H1 (cell line): ENCODE measurements at regions not wholly inside any gene's neighbourhood (a gene's known extent, or its start where the extent isn't known, plus 50 kb on each side); places are given as distances from the start of the nearest gene placed in this dataset.

Experiments used
- CTCF ChIA-PET: fragments of 300-600 bp; sonication (Branson Sonifier 250); formaldehyde crosslinking; loops from one replicate; lab custom pipeline; 2021; ENCODE audit not compliant: partially characterized antibody; lab: Charles Lee
- POLR2A ChIA-PET: fragments of 300-600 bp; sonication (Branson Sonifier 250); formaldehyde crosslinking; loops from one replicate; lab custom pipeline; 2021; ENCODE audit warnings: inconsistent platforms; ENCODE audit not compliant: partially characterized antibody; lab: Charles Lee
- DNase-seq, 2 experiments: peaks; one replicate each; pipeline versions ENCODE4 v3.0.0 to v3.0.0-alpha.2; 2010 to 2022; ENCODE audit warnings: low spot score in 2 of 2, low read depth in 1 of 2, mixed read lengths in 1 of 2
- FAIRE-seq: peaks from 2 replicates; lab custom pipeline; 2011; peaks lifted over from hg19 to GRCh38; lab: Jason Lieb, UNC
- H2AFZ ChIP-seq: 2 replicates; pipeline ENCODE4 v1.8.1; 2012; ENCODE audit warnings: low read length, inconsistent platforms
- H2AK5ac ChIP-seq: 2 replicates; pipeline ENCODE4 v1.6.1; 2013; ENCODE audit warnings: low read depth, low read length
- H2BK120ac ChIP-seq: replicated peaks from 2 replicates; pipeline ENCODE3; 2013; ENCODE audit warnings: low read depth, low read length, inconsistent platforms
- H2BK12ac ChIP-seq: 2 replicates; pipeline ENCODE4 v1.6.1; 2013; ENCODE audit warnings: low read depth, low read length
- H2BK15ac ChIP-seq: 2 replicates; pipeline ENCODE4 v1.6.1; 2013; ENCODE audit warnings: low read length
- H2BK20ac ChIP-seq: 2 replicates; pipeline ENCODE4 v1.6.1; 2013; ENCODE audit warnings: low read length
- H2BK5ac ChIP-seq: 2 replicates; pipeline ENCODE4 v1.6.1; 2013; ENCODE audit warnings: low read depth, low read length
- H3K14ac ChIP-seq: 2 replicates; pipeline ENCODE4 v1.6.1; 2013; ENCODE audit warnings: inconsistent platforms; ENCODE audit not compliant: insufficient read length
- H3K18ac ChIP-seq: 2 replicates; pipeline ENCODE4 v1.6.1; 2013; ENCODE audit warnings: low read length; ENCODE audit errors: extremely low read depth
- H3K23ac ChIP-seq: 2 replicates; pipeline ENCODE4 v1.6.1; 2013; ENCODE audit warnings: inconsistent platforms; ENCODE audit not compliant: insufficient read length
- H3K23me2 ChIP-seq: 2 replicates; pipeline ENCODE4 v1.6.1; 2013; ENCODE audit warnings: low read depth, low read length
- H3K27ac ChIP-seq: 2 replicates; pipeline ENCODE4 v1.6.1; 2011; ENCODE audit warnings: low read depth, low read length, inconsistent platforms
- H3K27me3 ChIP-seq, 4 experiments: replicated peaks in 1 of 4; 1 replicate in 1 of 4; 2 replicates in 3 of 4; pipeline versions ENCODE4 v1.6.1 to v1.8.1; 2011 to 2013; ENCODE audit warnings: low read length in 3 of 4, mild to moderate bottlenecking in 3 of 4, inconsistent platforms in 2 of 4, mixed read lengths in 2 of 4, moderate library complexity in 1 of 4; ENCODE audit not compliant: control insufficient read depth in 3 of 4, insufficient read depth in 3 of 4; ENCODE audit errors: extremely low read depth in 1 of 4
- H3K36me3 ChIP-seq, 4 experiments: 2 replicates each; pipeline versions ENCODE4 v1.6.1 to v1.8.1; 2011 to 2013; ENCODE audit warnings: mild to moderate bottlenecking in 4 of 4, low read length in 3 of 4, moderate library complexity in 2 of 4, control low read depth in 1 of 4, inconsistent platforms in 1 of 4; ENCODE audit not compliant: insufficient read depth in 4 of 4, control insufficient read depth in 2 of 4
- H3K4ac ChIP-seq: replicated peaks from 2 replicates; pipeline ENCODE3; 2013; ENCODE audit warnings: low read length, low read depth, mixed read lengths, inconsistent platforms; ENCODE audit not compliant: insufficient read length
- H3K4me1 ChIP-seq, 4 experiments: replicated peaks in 1 of 4; 1 replicate in 1 of 4; 2 replicates in 3 of 4; pipeline versions ENCODE4 v1.6.1 to v1.8.1; 2011 to 2013; ENCODE audit warnings: low read length in 3 of 4, inconsistent platforms in 2 of 4, mixed read lengths in 1 of 4; ENCODE audit not compliant: insufficient read depth in 4 of 4, control insufficient read depth in 3 of 4
- H3K4me2 ChIP-seq, 2 experiments: 2 replicates each; pipeline versions ENCODE4 v1.6.1 to v1.8.1; 2011 to 2013; ENCODE audit warnings: low read depth in 2 of 2, low read length in 2 of 2, control low read depth in 1 of 2, inconsistent platforms in 1 of 2, mild to moderate bottlenecking in 1 of 2; ENCODE audit not compliant: insufficient read depth in 1 of 2
- H3K4me3 ChIP-seq, 4 experiments: fragments of 200-600, 300-600 bp in 1 of 4; sonication (generic), shearing (Covaris generic), sonication (Bioruptor Twin) in 1 of 4; 2 replicates each; pipeline versions ENCODE4 v1.5.1 to v1.8.1; 2011 to 2016; ENCODE audit warnings: low read length in 4 of 4, low read depth in 3 of 4, control low read depth in 2 of 4, inconsistent platforms in 2 of 4, mild to moderate bottlenecking in 2 of 4, mixed read lengths in 1 of 4, moderate library complexity in 1 of 4; ENCODE audit not compliant: insufficient read depth in 2 of 4; ENCODE audit errors: extremely low read depth in 1 of 4
- H3K56ac ChIP-seq: replicated peaks from 2 replicates; pipeline ENCODE3; 2013; ENCODE audit warnings: low read depth, mild to moderate bottlenecking, mixed read lengths, low read length, inconsistent platforms; ENCODE audit not compliant: insufficient read length
- H3K79me1 ChIP-seq: 2 replicates; pipeline ENCODE4 v1.6.1; 2013; ENCODE audit warnings: low read depth, low read length, control low read depth
- H3K79me2 ChIP-seq, 2 experiments: 2 replicates each; pipeline versions ENCODE4 v1.6.1 to v1.8.1; 2012 to 2013; ENCODE audit warnings: low read length in 2 of 2, mild to moderate bottlenecking in 2 of 2, inconsistent platforms in 1 of 2; ENCODE audit not compliant: insufficient read depth in 2 of 2, control insufficient read depth in 1 of 2
- H3K9ac ChIP-seq, 4 experiments: replicated peaks in 1 of 4; 1 replicate in 1 of 4; 2 replicates in 3 of 4; pipeline versions ENCODE4 v1.6.1 to v1.8.1; 2011 to 2013; ENCODE audit warnings: low read depth in 3 of 4, low read length in 3 of 4, control low read depth in 2 of 4, mild to moderate bottlenecking in 2 of 4, moderate library complexity in 2 of 4, inconsistent platforms in 1 of 4; ENCODE audit errors: extremely low read depth in 1 of 4
- H3K9me3 ChIP-seq, 2 experiments: 2 replicates each; pipeline versions ENCODE4 v1.6.1 to v1.8.1; 2012 to 2013; ENCODE audit warnings: mild to moderate bottlenecking in 2 of 2, moderate library complexity in 2 of 2, control low read depth in 1 of 2, inconsistent platforms in 1 of 2, low read depth in 1 of 2, low read length in 1 of 2, mixed read lengths in 1 of 2; ENCODE audit not compliant: insufficient read depth in 2 of 2
- H4K20me1 ChIP-seq, 2 experiments: replicated peaks in 1 of 2; 2 replicates each; pipeline versions ENCODE3 to v1.8.1; 2011 to 2013; ENCODE audit warnings: inconsistent platforms in 2 of 2, low read length in 2 of 2, mild to moderate bottlenecking in 1 of 2; ENCODE audit not compliant: insufficient read depth in 2 of 2, control insufficient read depth in 1 of 2
- H4K5ac ChIP-seq: 2 replicates; pipeline ENCODE4 v1.6.1; 2013; ENCODE audit warnings: low read length, low read depth, mixed read lengths, inconsistent platforms; ENCODE audit not compliant: insufficient read length
- H4K8ac ChIP-seq: 2 replicates; pipeline ENCODE4 v1.8.0; 2013; ENCODE audit warnings: mild to moderate bottlenecking, moderate library complexity, low read length, inconsistent platforms; ENCODE audit not compliant: insufficient read depth; ENCODE audit errors: extremely low read depth
- H4K91ac ChIP-seq: replicated peaks from 2 replicates; pipeline ENCODE3; 2013; ENCODE audit warnings: low read length, mixed read lengths, inconsistent platforms; ENCODE audit not compliant: insufficient read length
- BCL11A ChIP-seq, 2 experiments: IDR thresholded peaks; one replicate each; pipeline ENCODE4 v1.6.1; 2011; ENCODE audit warnings: low read depth in 2 of 2, low read length in 2 of 2, mild to moderate bottlenecking in 2 of 2
- GTF2F1 ChIP-seq: IDR thresholded peaks from 2 replicates; pipeline ENCODE4 v1.6.1; 2012; ENCODE audit warnings: low read depth, low read length, improper control_type of control experiment, borderline replicate concordance
- SIRT6 ChIP-seq: IDR thresholded peaks from one replicate; pipeline ENCODE4 v1.7.1; 2012; ENCODE audit warnings: low read length, inconsistent platforms
- SP1 ChIP-seq: IDR thresholded peaks from 2 replicates; pipeline ENCODE4 v1.6.1; 2011; ENCODE audit warnings: low read depth, low read length
- WGBS, 2 experiments: shearing (Covaris generic) in 1 of 2; methylation state at CpG; one replicate each; pipeline versions ENCODE4 v1.1.6 to v1.1.7; 2013 to 2015; ENCODE audit warnings: low lambda C conversion rate in 2 of 2, mixed read lengths in 2 of 2, inconsistent platforms in 1 of 2, low coverage in 1 of 2, missing lambda C conversion rate in 1 of 2; ENCODE audit not compliant: insufficient replicate concordance in 2 of 2, insufficient coverage in 1 of 2, insufficient read length in 1 of 2; ENCODE audit errors: extremely low coverage in 1 of 2, missing lambda C conversion rate in 1 of 2; 5-methylcytosine and 5-hydroxymethylcytosine counted together

- H3K4me3 ChIP-seq: no peak overlapping the region
- H2BK5ac ChIP-seq: no peak overlapping the region
- H2AK5ac ChIP-seq: no peak overlapping the region
- no peak overlapping the region for H2BK120ac ChIP-seq
- no peak overlapping the region for H3K9ac ChIP-seq
- no peaks in the 10 kb centered on the region for H4K20me1 ChIP-seq
- no peaks in the 10 kb centered on the region for H3K79me2 ChIP-seq
- no peak overlapping the region for H4K5ac ChIP-seq
- H3K18ac ChIP-seq: no peak overlapping the region
- H3K9me3 ChIP-seq: no peaks in the 10 kb centered on the region; a peak in 1 of 4 replicates
- no peaks in the 10 kb centered on the region for H3K36me3 ChIP-seq
- no peaks in the 10 kb centered on the region for H3K23me2 ChIP-seq
- FAIRE-seq: no peak
- H3K27me3 ChIP-seq: no peaks in the 10 kb centered on the region
- H2BK15ac ChIP-seq: no peak overlapping the region
- no peak overlapping the region for H3K23ac ChIP-seq
- TF ChIP-seq BCL11A (IDR thresholded peaks at IDR 0.05; ENCODE audit: low read depth in 2 of 2, low read length in 2 of 2) (no peak), GTF2F1 (no peak), SIRT6 (no peak), SP1 (no peak)
- no peak overlapping the region for H3K4ac ChIP-seq
- no peak overlapping the region for H4K8ac ChIP-seq
- no peak overlapping the region for H3K14ac ChIP-seq
- no peaks in the 10 kb centered on the region for H3K79me1 ChIP-seq
- POLR2A ChIA-PET: interaction anchor here (1.1 kb wide), 1 partner anchor 21 kb away, joined by 3 read pairs; no protein-coding TSS in a partner anchor
- H3K4me1 ChIP-seq: no peaks in the 10 kb centered on the region
- no peak overlapping the region for H3K56ac ChIP-seq
- DNase-seq: no peak
- no peak overlapping the region for H2BK12ac ChIP-seq
- 88% methylated on average over 9 of the region's 9 CpGs; no CpG with 5 or more reads in 1 of the 2 experiments for WGBS, 2 experiments
- H4K91ac ChIP-seq: no peak overlapping the region
- no peak overlapping the region for H3K4me2 ChIP-seq
- CTCF ChIA-PET: interaction anchor here (1.1 to 1.2 kb wide), 2 partner anchors 21 to 715 kb away, joined by 3 read pairs; no protein-coding TSS in a partner anchor
- no peak overlapping the region for H2AFZ ChIP-seq
- H3K27ac ChIP-seq: no peak overlapping the region
- no peak overlapping the region for H2BK20ac ChIP-seq
Measured at GRCh38 chr20:48502016-48502415, 325.8 kb downstream of the PREX1 start.
